Spleen (tissue), 11 donors: ENCODE measurements at regions not wholly inside any gene's neighbourhood (a gene's known extent, or its start where the extent isn't known, plus 50 kb on each side); places are given as distances from the start of the nearest gene placed in this dataset.

Experiments
- DNase-seq: peaks from one replicate; pipeline ENCODE4 v3.0.0-alpha.2; 2020
- H3K27ac ChIP-seq, 8 donors: fragments of 200-600 bp; sonication (generic) in 7 of 8; 1 replicate in 4 of 8; 2 replicates in 4 of 8; pipeline versions ENCODE4 v1.5.0 to v1.8.0; 2016 to 2021; ENCODE audit warnings: inconsistent platforms in 4 of 8, mild to moderate bottlenecking in 4 of 8, moderate library complexity in 1 of 8
- H3K27me3 ChIP-seq, 7 donors: fragments of 200-600 bp; sonication (generic) in 6 of 7; replicated peaks in 1 of 7; 1 replicate in 4 of 7; 2 replicates in 3 of 7; pipeline versions ENCODE4 v1.5.0 to v1.8.0; 2016 to 2021; ENCODE audit warnings: inconsistent platforms in 3 of 7, mild to moderate bottlenecking in 1 of 7
- H3K36me3 ChIP-seq, 6 donors: fragments of 200-600 bp; sonication (generic) in 5 of 6; 1 replicate in 4 of 6; 2 replicates in 2 of 6; pipeline versions ENCODE4 v1.5.0 to v1.8.0; 2016 to 2021; ENCODE audit warnings: inconsistent platforms in 2 of 6
- H3K4me1 ChIP-seq, 6 donors: fragments of 200-600 bp; sonication (generic) in 5 of 6; 1 replicate in 3 of 6; 2 replicates in 3 of 6; pipeline versions ENCODE4 v1.5.0 to v1.8.0; 2016 to 2021; ENCODE audit warnings: inconsistent platforms in 3 of 6
- H3K4me3 ChIP-seq, 8 donors: fragments of 200-600 bp; sonication (generic) in 7 of 8; 1 replicate in 4 of 8; 2 replicates in 4 of 8; pipeline versions ENCODE4 v1.5.0 to v1.8.0; 2016 to 2021; ENCODE audit warnings: inconsistent platforms in 4 of 8, mild to moderate bottlenecking in 4 of 8, moderate library complexity in 2 of 8
- H3K9me3 ChIP-seq, 8 donors: fragments of 200-600 bp; sonication (generic) in 7 of 8; 1 replicate in 4 of 8; 2 replicates in 4 of 8; pipeline versions ENCODE4 v1.5.0 to v1.8.0; 2016 to 2021; ENCODE audit warnings: inconsistent platforms in 4 of 8
- CTCF ChIP-seq, 11 experiments: fragments of 200-600 bp in 7 of 11; fragments of 450-650 bp in 4 of 11; sonication (generic) in 4 of 11; IDR thresholded peaks in 8 of 11; conservative IDR thresholded peaks in 3 of 11; 1 replicate in 7 of 11; 2 replicates in 4 of 11; pipeline versions ENCODE4 v1.4.0 to v1.8.0; 2016 to 2021; ENCODE audit warnings: antibody characterized with exemption in 11 of 11, inconsistent platforms in 4 of 11, mild to moderate bottlenecking in 1 of 11
- POLR2A ChIP-seq, 3 donors: fragments of 450-650 bp; IDR thresholded peaks; one replicate each; pipeline ENCODE4 v1.5.1; 2017; ENCODE audit warnings: antibody characterized with exemption in 3 of 3, mild to moderate bottlenecking in 1 of 3
- POLR2AphosphoS5 ChIP-seq, 3 donors: sonication (generic); formaldehyde crosslinking; IDR thresholded peaks; one replicate each; pipeline ENCODE4 v1.5.1; 2017; ENCODE audit warnings: antibody characterized with exemption in 3 of 3
- WGBS, 5 donors: extraction: QIAGEN DNeasy Blood & Tissue Kit in 3 of 5; methylation state at CpG; one replicate each; pipeline versions ENCODE4 v1.1.5 to v1.1.7; 2013 to 2018; 5-methylcytosine and 5-hydroxymethylcytosine counted together
- intact Hi-C: fragments of 100-400 bp; cut with DNase I; formaldehyde crosslinking; loops from one replicate; pipeline ENCODE4 v1.15.0; 2023; ENCODE audit warnings: low total_unique reads
- donor health status: healthy with polysubstance abuse.
- donor health status: DM: no; HTN: no; CAD: no; lungs with moderate emphysema.
- donor health status: DM: no; HTN: no; CAD: no.
- donor health status: Bipolar disorder and iron deficiency.
- donor health status: healthy.
- donor health status: DM: no; HTN: no; CAD: no.
- donor health status: DM: yes; HTN: yes; CAD: no.

DNA sequence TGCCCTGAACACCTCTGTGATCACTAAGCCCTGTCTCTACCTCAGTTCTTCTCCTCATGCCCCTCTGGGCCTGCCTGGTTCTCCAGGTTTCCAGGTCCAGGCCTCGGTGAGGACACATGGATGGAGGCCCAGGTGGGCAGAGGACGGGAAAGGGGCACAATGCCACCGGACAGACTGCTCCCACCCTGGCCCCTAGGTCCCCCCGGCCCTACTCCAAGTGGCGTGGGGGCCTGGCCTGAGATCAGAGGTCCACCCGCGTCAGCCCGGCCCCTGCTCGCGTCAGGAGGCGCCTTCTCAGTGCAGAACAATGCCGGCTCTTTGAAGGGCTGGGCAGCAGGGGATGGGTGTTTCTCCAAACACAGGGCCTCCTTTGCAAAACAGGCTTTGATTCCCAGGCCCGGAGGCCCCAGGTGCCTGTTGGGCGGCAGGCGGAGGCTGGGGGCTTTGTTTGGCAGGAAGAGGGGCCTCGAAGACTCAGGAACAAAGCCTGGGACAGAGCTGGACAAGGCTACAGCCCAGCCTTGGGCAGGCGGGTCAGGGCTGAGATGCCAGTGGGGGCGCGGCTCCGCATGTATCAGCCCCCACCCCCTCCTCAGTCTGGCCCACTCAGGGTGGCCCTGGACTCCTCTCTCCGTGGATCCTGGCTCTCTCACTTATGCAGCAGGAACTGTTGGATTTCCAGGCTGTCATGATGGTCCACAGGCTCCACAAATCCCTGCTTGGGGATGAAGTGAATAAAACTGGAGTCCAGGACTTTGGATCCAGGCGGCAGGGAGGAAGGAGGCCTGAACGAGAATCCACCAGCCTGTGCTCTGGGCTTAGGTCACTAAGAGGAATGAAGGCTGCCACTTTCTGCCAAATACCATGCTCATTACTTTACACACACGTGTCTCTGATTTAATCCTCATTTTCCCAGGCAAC, 77.4 kb upstream of the SLC2A1 start:
- no peak for DNase-seq
- Histone ChIP-seq H3K9me3 (no peaks in the 10 kb centered on the region), H3K27ac (no peak overlapping the region), H3K4me3 (no peak overlapping the region), H3K27me3 (no peaks in the 10 kb centered on the region), H3K4me1 (peaks cover 0 to 13% (median 0%) of the 10 kb centered on the region in 6 donors), H3K36me3 (no peaks in the 10 kb centered on the region)
- 88 to 92% (median 90%) methylated on average over 16 to 24 of the region's 24 CpGs for WGBS, 5 donors
- intact Hi-C loops, result no loop called here
- TF ChIP-seq POLR2A (IDR thresholded peaks at IDR 0.05) (no peak), CTCF (IDR thresholded peaks at IDR 0.05 in 8 of 11, conservative IDR thresholded peaks at IDR 0.05 in 3 of 11) (no peak), POLR2AphosphoS5 (IDR thresholded peaks at IDR 0.05) (no peak)

GRCh38 chr1:43034778-43035177, 76.1 kb upstream of the SLC2A1 start:
- WGBS, 5 donors, result 47 to 68% (median 52%) methylated on average over 4 of the region's 4 CpGs
- H3K36me3 ChIP-seq, result no peaks in the 10 kb centered on the region
- TF ChIP-seq CTCF (IDR thresholded peaks at IDR 0.05 in 8 of 11, conservative IDR thresholded peaks at IDR 0.05 in 3 of 11) (no peak), POLR2A (IDR thresholded peaks at IDR 0.05) (no peak), POLR2AphosphoS5 (IDR thresholded peaks at IDR 0.05) (no peak)
- H3K4me3 ChIP-seq, result no peak overlapping the region
- no peak for DNase-seq
- H3K27me3 ChIP-seq, result no peaks in the 10 kb centered on the region
- peaks cover 0 to 13% (median 0%) of the 10 kb centered on the region in 6 donors for H3K4me1 ChIP-seq
- intact Hi-C loops, result no loop called here
- H3K9me3 ChIP-seq, result no peaks in the 10 kb centered on the region
- H3K27ac ChIP-seq, result peak overlapping the region in 3 of 8 donors; percentile 6 to 50 (median 8)

- Histone ChIP-seq H3K4me1 (peaks cover 0 to 13% (median 0%) of the 10 kb centered on the region in 6 donors), H3K9me3 (no peaks in the 10 kb centered on the region), H3K27ac (peak overlapping the region in 1 of 8 donors; percentile 8), H3K36me3 (no peaks in the 10 kb centered on the region), H3K27me3 (no peaks in the 10 kb centered on the region), H3K4me3 (no peak overlapping the region)
- intact Hi-C loops, result no loop called here
- 36 to 68% (median 55%) methylated on average over 3 of the region's 3 CpGs for WGBS, 5 donors
- no peak for TF ChIP-seq POLR2AphosphoS5 (IDR thresholded peaks at IDR 0.05)
- TF ChIP-seq POLR2A (IDR thresholded peaks at IDR 0.05), result no peak
- TF ChIP-seq CTCF (IDR thresholded peaks at IDR 0.05 in 8 of 11, conservative IDR thresholded peaks at IDR 0.05 in 3 of 11), result no peak
- DNase-seq, result no peak
These were observed 75.6 kb upstream of the SLC2A1 start for GRCh38 chr1:43034195-43034658.
